GM19025 (cell line): ENCODE measurements at regions not wholly inside any gene's neighbourhood (a gene's known extent, or its start where the extent isn't known, plus 50 kb on each side); places are given as distances from the start of the nearest gene placed in this dataset.
A peak's percentile ranks its signal among the peaks of the same experiment; 100 is the strongest.

Experiments
- ATAC-seq: cut with Tn5 transposase; IDR thresholded peaks from one replicate; pipeline ENCODE4 v1.9.1; 2021; ENCODE audit warnings: mild to moderate bottlenecking, low read depth, moderate library complexity; ENCODE audit not compliant: unreplicated experiment

GRCh38 chr3:174398761-174399160 lies 460.4 kb upstream of the NAALADL2 start:
- ATAC-seq, result no peak

- no peak for ATAC-seq
Observed at GRCh38 chr3:174403831-174404230, 455.3 kb upstream of the NAALADL2 start.

GRCh38 chr3:174408310-174408709 lies 450.8 kb upstream of the NAALADL2 start:
- no peak for ATAC-seq

- no peak for ATAC-seq
Observed at GRCh38 chr3:174409086-174409743, 449.9 kb upstream of the NAALADL2 start.

GRCh38 chr3:174413062-174413912 lies 445.8 kb upstream of the NAALADL2 start:
- no peak for ATAC-seq

GRCh38 chr3:174414902-174415301 lies 444.2 kb upstream of the NAALADL2 start:
- ATAC-seq, result no peak

- ATAC-seq, result no peak
Observed at GRCh38 chr3:174417573-174417972, 441.6 kb upstream of the NAALADL2 start.

- no peak for ATAC-seq
Observed at GRCh38 chr3:174419216-174419615, 439.9 kb upstream of the NAALADL2 start.

- ATAC-seq, result no peak
Observed at GRCh38 chr3:174423936-174424335, 435.2 kb upstream of the NAALADL2 start.

- no peak for ATAC-seq
Observed at GRCh38 chr3:174424656-174425055, 434.5 kb upstream of the NAALADL2 start.

- ATAC-seq, result no peak
Observed at GRCh38 chr3:174425422-174425821, 433.7 kb upstream of the NAALADL2 start.

GRCh38 chr3:174430986-174431385 lies 428.1 kb upstream of the NAALADL2 start:
- no peak for ATAC-seq

GRCh38 chr3:174431717-174432116 lies 427.4 kb upstream of the NAALADL2 start:
- no peak for ATAC-seq

- no peak for ATAC-seq
Observed at GRCh38 chr3:174436367-174436766, 422.8 kb upstream of the NAALADL2 start.

GRCh38 chr3:174438501-174439145 lies 420.5 kb upstream of the NAALADL2 start:
- no peak for ATAC-seq

GRCh38 chr3:174439331-174440252 lies 419.5 kb upstream of the NAALADL2 start:
- ATAC-seq, result no peak

GRCh38 chr3:174440253-174440701 lies 418.9 kb upstream of the NAALADL2 start:
- no peak for ATAC-seq

GRCh38 chr3:174440741-174441587 lies 418.2 kb upstream of the NAALADL2 start:
- peak; percentile 68 for ATAC-seq

GRCh38 chr3:174441588-174442301 lies 417.4 kb upstream of the NAALADL2 start:
- no peak for ATAC-seq
